ENCODE measurements at regions not wholly inside any gene's neighbourhood (a gene's known extent, or its start where the extent isn't known, plus 50 kb on each side); places are given as distances from the start of the nearest gene placed in this dataset.
"Not testable (repeated sequence)": the region's sequence is repeated elsewhere in the genome, so short reads cannot be mapped to it uniquely, and the experiment has no call there.

DNA sequence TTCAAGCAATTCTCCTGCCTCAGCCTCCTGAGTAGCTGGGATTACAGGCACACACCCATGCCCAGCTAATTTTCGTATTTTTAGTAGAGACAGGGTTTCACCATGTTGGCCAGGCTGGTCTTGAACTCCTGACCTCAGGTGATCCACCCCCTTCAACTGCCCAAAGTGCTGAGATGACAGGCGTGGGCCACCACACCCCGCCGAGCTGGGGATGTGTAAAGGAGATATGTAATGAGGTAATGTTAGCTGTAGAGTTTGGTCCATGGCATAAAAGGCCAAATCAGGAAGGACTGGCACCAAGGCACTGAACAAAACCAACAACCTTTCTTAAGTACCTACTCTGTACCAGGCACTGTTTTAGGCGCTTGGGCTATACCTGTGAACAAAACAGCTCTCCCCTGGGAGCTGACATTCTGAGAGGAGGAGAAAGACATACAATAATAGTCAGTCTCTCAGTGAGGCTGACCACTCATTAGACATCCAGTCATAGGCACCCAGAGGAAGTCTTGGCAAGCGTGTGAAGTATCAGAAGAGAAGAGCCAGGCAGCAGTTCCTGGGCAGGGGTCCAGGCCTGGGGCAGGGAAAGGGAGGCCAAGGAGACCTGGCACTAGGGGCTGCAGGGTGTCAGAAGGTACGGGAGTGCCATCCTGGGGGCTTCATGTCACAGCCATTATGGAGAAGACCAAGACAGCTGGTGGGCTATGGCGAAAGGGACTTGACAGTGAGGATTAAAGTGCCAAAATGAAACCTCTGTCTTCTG, 164.8 kb upstream of the DTNBP1 start:
- no peak for DNase-seq

DNA sequence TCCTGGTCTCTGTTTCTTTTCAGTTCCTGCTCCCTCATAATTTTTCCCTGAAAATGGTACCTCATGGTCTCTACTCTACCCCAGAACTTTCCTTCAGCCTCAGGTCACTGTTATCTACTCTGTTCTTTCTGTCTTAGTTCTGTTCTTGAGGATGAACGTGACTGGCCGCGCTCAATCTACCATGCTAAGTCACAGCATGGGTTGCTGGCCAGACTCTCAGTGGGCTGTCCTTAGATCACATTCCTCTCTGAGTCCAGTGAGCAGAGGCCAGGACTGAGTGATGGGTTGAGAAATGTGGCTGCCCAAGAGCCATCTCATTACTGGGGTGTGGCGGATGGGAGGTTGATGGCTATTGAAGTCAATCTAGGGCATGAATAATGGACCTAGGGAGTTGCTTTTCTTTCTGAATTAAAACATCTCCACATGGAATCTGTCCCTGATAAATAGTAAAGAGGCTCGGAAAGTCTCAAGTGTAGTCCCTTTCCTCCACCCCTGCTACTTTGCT, 164.0 kb upstream of the DTNBP1 start:
- DNase-seq: no peak

DNA sequence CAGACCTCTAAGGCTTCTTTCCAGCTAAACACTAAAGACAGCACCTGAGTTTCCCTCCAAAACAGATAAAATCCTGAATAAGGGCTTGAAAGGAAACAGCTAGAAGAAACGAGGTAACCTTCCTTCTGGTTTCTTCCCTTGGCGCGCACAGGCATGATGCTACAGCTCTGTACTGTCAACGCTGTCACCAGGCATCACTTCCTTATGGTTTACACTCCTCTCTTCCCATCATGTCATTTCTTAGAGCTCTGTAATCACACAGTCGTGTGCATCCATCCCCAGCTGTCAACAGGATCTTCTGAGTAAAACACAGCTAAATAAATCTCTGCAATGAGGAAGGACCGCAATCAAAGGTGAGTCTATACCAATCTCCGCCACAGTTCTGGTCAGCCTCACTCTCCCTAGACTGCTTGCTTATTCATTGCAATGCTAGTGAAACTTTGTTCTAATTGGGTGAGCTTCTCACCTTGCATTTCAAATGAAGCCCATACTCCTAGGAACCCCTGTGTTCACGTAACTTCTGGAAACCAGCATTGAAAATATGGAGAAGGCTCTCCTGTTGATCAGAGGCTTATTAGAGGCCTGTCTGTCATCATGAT, 162.6 kb upstream of the DTNBP1 start:
- no peak for DNase-seq

DNA sequence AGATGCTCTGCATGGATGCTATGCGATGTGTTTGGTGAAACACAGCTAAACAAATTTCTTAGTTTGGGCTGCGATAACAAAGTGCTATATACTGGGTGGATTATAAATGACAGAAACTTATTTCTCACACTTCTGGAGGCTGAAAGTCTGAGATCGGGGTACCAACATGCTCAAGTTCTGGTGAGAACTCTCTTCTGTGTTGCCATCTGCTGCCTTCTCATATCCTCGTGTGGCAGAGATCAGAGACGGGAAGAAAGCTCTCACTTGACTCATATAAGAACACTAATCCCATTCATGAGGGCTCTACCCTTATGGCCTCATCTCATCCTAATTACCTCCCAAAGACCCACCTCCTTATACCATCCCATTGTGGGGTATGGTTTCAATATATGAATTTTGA, 162.0 kb upstream of the DTNBP1 start:
- no peak for DNase-seq

DNA sequence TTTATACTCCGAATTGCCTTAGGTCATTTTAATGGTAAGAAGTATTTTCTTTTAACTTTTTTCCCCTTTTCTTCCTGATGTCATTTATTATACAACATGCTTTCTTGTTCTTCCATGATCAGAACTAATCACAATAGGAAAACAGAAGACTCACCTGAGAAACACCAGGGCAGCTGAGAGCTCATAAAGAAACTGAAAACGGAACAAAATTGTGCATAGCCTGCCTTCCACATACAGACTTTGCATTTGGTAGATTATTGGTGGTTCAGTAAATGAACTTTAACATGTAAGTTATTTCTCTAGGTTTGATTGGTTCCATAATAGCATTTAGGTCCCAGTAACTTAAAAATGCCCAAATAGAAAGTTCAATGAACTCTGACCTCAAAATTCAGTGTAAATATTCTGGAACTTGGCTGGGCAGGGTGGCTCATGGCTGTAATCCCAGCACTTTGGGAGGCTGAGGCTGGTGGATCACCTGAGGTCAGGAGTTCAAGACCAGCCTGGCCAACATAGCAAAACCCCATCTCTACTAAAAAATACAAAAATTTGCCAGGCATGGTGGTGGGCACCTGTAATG, 161.1 kb upstream of the DTNBP1 start:
- DNase-seq: no peak

DNA sequence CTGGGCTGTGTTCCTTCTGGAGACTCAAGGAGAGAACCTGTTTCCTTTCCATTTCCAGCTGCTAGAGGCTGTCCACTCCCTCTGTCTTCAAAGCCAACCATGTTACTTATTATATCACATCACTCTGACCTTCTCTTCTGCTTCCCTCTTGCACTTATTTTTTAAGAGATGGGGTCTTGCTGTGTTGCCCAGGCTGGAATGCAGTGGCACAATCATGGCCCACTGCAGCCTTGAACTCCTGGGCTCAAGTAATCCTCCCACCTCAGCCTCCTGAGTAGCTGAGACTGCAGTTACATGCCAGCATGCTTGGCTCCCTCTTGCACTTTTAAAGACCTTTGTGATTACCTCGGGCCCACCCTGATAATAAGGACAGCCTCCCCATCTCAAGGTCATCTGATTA, 160.0 kb upstream of the DTNBP1 start:
- DNase-seq: no peak

DNA sequence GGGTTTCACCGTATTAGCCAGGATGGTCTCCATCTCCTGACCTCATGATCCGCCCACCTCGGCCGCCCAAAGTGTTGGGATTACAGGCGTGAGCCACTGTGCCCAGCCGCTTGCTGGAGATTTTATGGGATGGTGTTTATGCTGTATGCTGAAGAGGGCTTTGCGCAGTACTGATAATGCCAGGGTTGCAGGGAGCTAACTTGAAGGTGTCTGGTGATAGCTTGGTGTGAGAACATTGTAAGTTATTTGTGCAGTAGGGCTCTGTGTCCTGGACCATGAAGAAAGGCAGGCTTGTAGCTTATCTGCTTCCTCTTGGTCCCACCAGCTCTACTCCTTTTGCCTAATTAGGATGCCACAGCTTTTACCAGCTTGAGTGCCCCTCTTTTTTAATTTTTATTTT, 157.0 kb upstream of the DTNBP1 start:
- DNase-seq: no peak

DNA sequence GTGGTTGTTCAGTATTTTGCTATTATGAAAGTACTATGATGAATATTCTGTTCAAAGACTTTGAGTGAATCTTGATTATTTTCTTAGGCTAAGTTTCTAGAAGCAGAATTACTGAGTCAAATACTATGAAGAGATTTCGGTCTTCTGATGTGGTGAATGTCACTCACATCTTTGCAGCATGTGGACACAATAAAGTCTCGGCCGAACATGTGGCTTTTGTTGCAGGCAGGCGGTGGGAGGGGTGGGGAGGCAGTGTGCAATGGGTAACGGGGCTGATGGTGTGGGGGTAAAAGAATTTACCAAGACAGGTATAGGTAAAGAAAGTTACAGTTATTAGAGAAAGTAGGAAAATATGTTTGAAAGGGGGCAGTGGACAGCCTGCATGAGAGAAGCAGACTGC, 156.4 kb upstream of the DTNBP1 start:
- no peak for DNase-seq

DNA sequence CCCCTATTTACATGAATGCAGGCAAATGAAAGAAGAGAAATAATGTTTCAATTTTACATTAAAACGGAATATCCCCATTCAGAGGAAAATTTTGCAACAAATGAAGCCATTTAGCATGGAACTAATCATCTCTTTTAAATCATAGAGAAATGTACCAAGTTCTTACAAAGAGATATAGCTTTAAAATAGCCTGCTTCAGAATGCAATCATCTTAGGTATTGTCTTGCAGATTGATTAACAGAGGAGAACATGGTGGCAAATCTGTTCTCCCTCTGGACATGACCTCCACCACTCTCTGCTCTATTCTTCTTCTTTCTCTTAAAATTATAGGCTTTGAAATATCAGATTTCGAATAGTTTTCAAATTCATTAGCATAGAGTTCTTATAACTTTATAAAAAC, 155.7 kb upstream of the DTNBP1 start:
- DNase-seq: no peak

DNA sequence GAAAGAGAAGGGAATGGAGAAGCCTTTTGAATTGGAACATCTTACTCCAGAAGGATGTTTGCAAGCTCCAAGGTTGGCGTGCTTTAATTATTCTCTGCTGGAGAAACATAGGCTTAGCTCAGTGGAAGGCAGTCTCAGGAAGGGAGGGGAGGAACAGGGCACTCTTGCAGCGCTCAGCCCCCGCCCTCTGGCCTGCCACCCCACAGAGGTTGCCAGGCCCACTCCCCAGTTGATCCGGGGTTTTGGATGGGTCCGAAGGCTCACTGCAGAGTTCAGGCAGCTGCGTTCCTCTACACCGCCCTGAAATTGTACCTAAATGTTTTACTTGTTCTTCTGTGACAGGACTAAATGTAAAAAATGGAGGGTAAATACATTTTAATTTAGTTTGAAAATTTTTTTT, 155.2 kb upstream of the DTNBP1 start:
- DNase-seq: no peak

DNA sequence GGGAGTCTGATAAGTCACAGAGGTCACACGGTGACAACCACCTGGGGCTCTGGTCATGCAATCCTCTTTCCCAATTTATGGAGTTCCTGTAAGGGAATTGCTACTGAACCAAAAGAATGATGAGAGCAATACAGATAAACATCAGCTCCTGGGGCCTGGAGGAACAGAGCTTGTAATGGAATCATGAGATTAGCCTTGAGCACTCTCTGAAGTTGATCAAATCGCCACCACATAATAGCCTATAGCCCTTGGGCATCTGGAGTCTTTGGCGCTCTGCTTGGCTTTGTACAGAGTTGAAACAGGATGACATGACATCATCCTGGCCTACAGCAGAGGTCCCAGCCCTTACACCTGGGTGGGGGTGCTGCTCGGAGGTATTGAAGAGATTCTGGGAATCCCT, 154.3 kb upstream of the DTNBP1 start:
- no peak for DNase-seq

DNA sequence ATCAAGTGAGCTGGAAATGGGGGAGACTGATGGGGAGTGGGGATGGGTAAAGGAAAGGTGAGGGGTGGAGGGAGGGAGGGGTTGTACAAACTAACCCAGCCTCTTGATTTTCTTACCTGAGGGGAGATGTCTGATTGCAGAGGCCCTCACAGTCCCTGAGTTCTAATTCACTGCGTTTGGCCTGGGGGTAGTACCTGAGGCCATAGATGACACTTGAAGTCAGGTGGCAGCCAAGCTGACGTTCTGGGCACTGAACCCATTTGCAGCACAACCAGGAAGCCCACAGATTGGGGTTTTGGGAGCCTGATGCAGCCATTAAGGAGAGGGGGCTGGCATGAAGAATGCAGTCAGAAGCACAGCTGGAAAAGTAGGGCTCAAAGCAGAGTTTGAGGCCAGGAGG, 153.8 kb upstream of the DTNBP1 start:
- no peak for DNase-seq

DNA sequence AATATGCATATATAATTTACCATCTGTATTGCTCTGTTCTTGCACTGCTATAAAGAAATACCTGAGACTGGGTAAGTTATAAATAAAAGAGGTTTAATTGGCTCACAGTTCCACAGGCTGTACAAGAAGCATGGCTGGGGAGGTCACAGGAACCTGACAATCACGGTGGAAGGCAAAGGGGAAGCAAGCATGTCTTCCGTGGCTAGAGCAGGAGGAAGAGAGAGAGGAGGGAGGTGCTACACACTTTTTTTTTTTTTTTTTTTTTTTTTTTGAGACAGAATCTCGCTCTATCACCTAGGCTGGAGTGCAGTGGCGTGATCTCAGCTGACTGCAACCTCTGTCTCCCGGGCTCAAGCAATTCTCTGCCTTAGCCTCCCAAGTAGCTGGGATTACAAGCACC, 150.9 kb upstream of the DTNBP1 start:
- DNase-seq: not testable (repeated sequence)

DNA sequence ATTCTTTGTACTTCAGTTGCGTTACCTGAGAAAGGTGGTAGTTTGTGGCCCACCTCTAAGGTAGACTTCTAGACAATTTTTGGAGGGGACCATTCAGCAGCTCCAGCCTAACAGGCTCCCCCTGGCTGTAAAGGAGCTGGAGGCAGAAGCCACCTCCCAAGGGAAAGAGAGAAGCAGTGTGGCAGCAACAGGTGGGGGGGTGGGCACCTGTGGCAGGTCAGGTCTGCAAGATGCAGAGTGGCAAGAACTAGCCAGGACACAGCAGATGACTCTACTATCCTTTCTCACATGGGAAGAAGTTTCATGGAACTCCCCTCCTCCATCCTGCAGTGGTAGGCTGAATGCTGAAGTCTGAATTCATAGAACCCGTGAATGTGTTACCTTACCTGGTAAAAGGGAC, 148.3 kb upstream of the DTNBP1 start:
- no peak for DNase-seq

DNA sequence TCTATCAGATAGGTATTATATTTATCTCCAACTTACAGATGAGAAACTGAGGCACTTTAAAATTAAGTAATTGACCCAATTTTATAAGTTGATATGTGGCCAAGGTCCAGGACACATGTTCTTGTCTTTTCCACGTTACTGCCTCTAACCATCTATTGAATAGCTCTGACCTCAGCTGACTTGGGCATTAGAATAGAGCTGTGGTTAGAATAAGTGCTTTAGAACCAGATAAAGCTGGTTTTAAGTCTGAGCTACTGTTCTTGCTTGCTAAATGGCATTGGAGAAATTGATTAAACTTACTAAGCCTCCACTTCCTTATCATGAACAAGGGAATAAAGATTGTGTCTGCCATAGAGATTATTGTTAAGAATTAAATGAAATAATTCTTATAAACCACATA, 147.8 kb upstream of the DTNBP1 start:
- DNase-seq: no peak

DNA sequence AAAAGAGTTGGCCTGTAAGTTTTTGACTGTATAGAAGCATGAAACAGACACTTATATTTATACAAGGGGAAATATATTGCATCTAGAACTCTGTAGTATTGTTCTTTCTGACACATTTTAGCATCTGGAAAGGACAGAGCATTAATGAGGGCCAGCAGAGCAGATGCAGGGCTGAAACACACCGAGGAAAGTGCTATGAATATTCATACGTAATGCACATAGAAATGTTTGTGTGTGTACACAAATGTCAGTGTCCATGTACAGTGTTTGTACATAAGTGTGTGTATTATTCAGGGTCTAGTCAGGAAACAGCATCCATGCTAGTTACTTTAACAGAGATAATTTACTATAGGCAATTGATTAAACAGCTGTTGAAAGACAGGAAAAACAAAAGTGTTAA, 146.5 kb upstream of the DTNBP1 start:
- DNase-seq: no peak

DNA sequence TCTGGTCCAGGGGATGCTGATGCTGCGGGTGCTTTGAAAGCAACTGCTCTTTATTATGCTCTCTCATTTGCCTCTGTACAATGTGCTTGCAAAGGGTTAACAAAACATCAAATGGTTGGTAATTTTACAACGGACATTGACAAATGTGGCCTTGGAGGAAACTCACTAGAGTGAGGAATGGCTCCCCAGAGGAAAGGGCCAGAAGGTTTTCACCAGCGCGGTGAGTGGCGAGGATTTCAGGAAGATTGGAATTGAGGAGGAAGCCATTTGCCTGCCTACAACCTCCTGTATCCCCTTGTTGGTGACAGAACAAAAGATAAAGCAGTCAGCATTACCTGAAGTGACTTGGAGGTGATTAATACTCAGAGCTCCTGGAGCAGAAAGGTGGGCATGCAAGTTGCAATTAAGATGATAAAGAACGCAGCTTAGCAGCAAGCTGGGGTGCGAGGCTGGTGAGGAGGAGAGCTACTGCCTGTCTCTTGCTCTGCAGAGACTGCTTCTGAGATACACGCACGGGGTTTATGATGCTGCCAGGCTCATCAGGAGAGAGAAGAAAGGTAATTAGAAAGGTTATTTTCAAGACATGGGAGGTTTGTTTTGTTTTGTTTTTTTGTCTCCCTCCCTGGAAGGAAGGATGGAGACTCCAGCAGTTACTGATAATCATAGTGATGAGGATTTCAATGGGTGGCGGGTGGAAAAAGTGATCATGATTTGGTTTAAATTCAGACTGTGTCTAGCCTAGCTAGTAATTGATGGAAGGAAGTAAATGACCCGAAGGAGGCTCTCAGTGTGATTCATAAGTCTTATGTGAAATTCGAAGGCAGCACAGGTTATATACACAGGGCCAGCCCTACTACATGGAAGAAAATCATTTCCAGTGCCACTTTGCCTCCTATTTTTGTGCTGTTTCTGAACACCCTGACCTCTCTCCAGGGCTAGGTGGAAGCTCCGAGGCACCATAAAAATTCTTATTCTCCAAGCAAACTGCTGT, 141.6 kb upstream of the DTNBP1 start:
- DNase-seq: no peak

DNA sequence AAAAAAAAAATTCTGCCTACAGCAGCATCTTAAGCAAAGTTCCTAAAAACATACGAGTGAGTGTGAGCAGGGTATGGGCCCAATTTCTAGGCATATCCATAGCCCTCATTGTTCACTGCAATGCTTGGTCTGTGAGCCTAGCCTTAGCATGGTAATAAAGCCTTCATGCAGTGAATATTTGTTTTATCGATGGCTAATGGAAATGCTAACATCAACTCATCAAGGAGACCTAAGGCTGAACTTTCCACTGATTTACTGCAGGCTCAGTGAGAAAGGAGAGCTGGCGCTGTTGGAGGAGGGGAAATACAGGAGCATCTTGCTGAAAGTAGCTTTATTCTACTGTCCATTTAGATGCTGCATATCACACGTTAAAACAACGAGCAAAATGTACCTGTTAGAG, 139.6 kb upstream of the DTNBP1 start:
- no peak for DNase-seq

DNA sequence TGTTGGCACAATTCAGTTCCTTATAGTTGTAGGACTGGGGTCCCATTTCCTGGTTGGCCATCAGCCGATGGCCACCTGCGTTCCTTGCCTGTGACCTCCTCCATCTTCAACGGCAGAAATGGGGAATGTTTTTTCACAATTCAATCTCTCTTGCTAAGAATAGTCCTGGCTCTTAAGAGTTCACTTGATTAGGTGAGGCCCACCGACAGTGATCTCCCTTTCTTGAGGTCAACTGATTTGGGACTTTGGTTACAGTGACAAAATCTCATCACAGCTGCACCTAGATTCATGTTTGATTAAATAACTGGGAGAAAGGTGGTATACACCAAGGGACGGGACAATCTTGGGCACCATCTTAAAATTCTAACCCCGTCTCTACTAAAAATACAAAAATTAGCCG, 139.1 kb upstream of the DTNBP1 start:
- no peak for DNase-seq

DNA sequence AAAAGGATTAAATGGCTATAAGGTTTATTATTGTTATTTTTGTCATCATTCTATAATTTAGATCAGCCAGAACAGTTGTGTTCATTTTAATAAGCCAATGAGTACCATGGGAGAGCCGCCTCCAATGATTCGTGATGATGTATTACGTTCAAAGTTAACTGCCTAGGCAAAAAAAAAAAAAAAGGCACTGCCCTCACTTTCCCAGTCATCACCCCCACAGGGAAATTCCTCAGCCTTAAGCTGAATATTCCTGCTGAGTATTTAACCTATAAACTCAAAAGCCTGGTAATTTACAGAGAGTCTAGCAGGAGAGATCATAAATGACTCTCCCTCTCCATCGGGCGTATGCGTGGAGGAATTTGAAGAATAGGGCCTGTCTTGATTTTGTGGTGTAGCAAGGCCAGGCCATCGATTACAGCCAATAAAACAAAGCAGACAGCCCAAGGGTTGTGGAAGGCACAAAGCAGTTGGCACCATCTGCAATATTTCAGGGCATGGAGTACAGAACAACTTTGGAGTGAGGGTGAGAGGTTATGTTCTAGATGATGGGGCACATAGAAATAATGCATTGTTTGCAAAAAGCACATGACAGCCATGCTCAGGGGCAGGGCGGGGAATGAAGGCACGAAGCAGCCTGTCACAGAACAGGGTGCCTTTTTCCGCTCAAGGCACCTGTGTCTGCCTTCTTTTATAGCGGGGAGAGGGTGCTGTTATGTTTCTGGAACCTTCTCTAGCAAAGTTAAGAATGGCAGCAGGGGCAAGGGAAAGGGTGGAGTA, 138.2 kb upstream of the DTNBP1 start:
- DNase-seq: no peak

DNA sequence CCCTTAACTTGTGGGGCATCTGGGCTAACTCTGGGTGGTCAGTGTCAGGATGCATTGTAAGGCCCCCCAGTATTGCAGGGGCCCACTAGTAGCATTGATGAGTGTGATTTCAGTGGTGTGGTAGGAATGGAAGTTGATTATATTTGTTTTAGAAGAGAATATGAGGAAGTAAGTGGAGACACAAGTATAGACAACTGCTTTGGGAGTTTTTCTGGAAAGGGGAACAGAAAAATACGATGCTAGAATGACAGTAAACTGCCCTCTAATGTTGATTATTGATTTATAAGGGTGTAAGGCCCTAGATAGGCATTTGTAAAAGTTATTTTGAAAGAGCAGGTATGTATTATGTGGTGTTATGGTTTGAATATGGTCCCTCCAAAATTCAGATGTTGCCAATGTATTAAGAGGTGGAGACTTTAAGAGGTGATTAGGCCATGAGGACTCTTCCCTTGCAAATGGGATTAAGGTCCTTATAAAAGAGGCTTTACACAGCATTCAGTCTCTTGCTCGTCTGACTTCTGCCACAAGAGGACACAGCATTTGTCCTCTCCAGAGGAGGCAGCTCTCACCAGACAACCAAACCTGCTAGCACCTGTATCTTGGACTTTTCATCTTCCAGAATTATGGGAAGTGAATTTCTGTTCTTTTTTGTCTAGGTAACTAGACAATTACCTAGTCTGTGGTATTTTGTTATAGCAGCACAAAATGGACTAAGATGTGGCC, 135.9 kb upstream of the DTNBP1 start:
- no peak for DNase-seq

DNA sequence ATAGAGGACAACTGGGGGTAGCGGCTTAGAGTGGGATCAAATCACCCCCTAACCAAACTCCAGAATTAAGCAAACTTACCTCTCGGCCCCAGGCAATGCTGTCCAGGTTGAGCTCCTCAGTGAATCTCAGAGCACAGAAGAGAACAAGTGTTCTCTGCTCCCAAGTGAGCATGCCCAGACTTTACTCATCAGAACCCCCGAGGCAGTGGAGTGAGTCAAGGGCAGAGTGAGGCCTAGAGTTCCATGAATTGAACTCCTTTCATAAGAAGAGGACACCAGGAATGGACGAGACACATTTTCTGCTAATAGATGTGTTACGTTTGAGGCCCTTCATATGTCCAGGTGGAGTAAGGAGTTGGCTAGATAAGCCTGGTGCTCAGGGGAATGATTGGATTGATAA, 134.0 kb upstream of the DTNBP1 start:
- no peak for DNase-seq
